ENCODE measurements at regions not wholly inside any gene's neighbourhood (a gene's known extent, or its start where the extent isn't known, plus 50 kb on each side); places are given as distances from the start of the nearest gene placed in this dataset.

GRCh38 chr5:134063188-134063820, 51.2 kb upstream of the TCF7 start:
- no peak overlapping the region for H3K4me3 ChIP-seq (ENCODE audit: low read depth, poor library complexity, severe bottlenecking)
- no peak for DNase-seq (ENCODE audit: low spot score in 2 of 2)
- TF ChIP-seq POLR2A (IDR thresholded peaks at IDR 0.05), result no peak
- TF ChIP-seq CTCF (IDR thresholded peaks at IDR 0.05), result no peak
- intact Hi-C loops (cut with DNase I; ENCODE audit: low total_unique reads), result no loop called here
- WGBS, 2 donors, result 37 to 41% methylated on average over 3 of the region's 3 CpGs

- no peak overlapping the region for H3K4me3 ChIP-seq (ENCODE audit: low read depth, poor library complexity, severe bottlenecking)
- intact Hi-C loops (cut with DNase I; ENCODE audit: low total_unique reads), result no loop called here
- 75 to 76% methylated on average over 8 of the region's 8 CpGs for WGBS, 2 donors
- peak in 1 of 2 donors; percentile 72 for DNase-seq (ENCODE audit: low spot score in 2 of 2)
- TF ChIP-seq POLR2A (IDR thresholded peaks at IDR 0.05) (no peak), CTCF (IDR thresholded peaks at IDR 0.05) (no peak)
Observed at GRCh38 chr5:134059758-134060495, 54.6 kb upstream of the TCF7 start.

- no peak overlapping the region for H3K4me3 ChIP-seq (ENCODE audit: low read depth, poor library complexity, severe bottlenecking)
- WGBS, 2 donors, result 85 to 97% methylated on average over 5 of the region's 5 CpGs
- DNase-seq (ENCODE audit: low spot score in 2 of 2), result no peak
- TF ChIP-seq POLR2A (IDR thresholded peaks at IDR 0.05), result no peak
- TF ChIP-seq CTCF (IDR thresholded peaks at IDR 0.05), result no peak
- intact Hi-C loops (cut with DNase I; ENCODE audit: low total_unique reads), result no loop called here
Observed at GRCh38 chr5:134055015-134055414, 50.2 kb upstream of the VDAC1 start.

Data from lower leg skin (tissue), 4 donors.